Endothelial cell (in vitro differentiated cells): ENCODE measurements at regions not wholly inside any gene's neighbourhood (a gene's known extent, or its start where the extent isn't known, plus 50 kb on each side); places are given as distances from the start of the nearest gene placed in this dataset.

Experiments
- DNase-seq: peaks from one replicate; pipeline ENCODE4 v3.0.0; 2021; ENCODE audit warnings: low spot score
- H3K27ac Mint-ChIP-seq: one replicate; pipeline ENCODE4 v1.8.0; 2021; ENCODE audit warnings: mixed read lengths, inconsistent platforms; ENCODE audit not compliant: unreplicated experiment
- H3K27me3 Mint-ChIP-seq: one replicate; pipeline ENCODE4 v1.8.0; 2021; ENCODE audit warnings: mild to moderate bottlenecking, moderate library complexity, mixed read lengths, inconsistent platforms; ENCODE audit not compliant: unreplicated experiment
- H3K36me3 Mint-ChIP-seq: one replicate; pipeline ENCODE4 v1.8.0; 2021; ENCODE audit warnings: mild to moderate bottlenecking, low read depth, mixed read lengths, inconsistent platforms; ENCODE audit not compliant: unreplicated experiment
- H3K4me1 Mint-ChIP-seq: one replicate; pipeline ENCODE4 v1.8.0; 2021; ENCODE audit warnings: mild to moderate bottlenecking, mixed read lengths, inconsistent platforms; ENCODE audit not compliant: unreplicated experiment
- H3K4me3 Mint-ChIP-seq: one replicate; pipeline ENCODE4 v1.8.0; 2021; ENCODE audit warnings: mild to moderate bottlenecking, mixed read lengths, inconsistent platforms; ENCODE audit not compliant: unreplicated experiment
- H3K9me3 Mint-ChIP-seq: one replicate; pipeline ENCODE4 v1.8.0; 2021; ENCODE audit warnings: mixed read lengths, inconsistent platforms; ENCODE audit not compliant: unreplicated experiment
- CTCF ChIP-seq: fragments of 200-600 bp; sonication (generic); IDR thresholded peaks from one replicate; pipeline ENCODE4 v1.5.0; 2021; ENCODE audit warnings: antibody characterized with exemption; ENCODE audit not compliant: unreplicated experiment

GRCh38 chr13:29978211-29978610 lies 127.8 kb upstream of the UBL3 start:
- peaks cover 3% of the 10 kb centered on the region for H3K9me3 Mint-ChIP-seq

GRCh38 chr13:29977476-29978120 lies 127.2 kb upstream of the UBL3 start:
- no peak for TF ChIP-seq CTCF
- H3K36me3 Mint-ChIP-seq, result peaks cover 2% of the 10 kb centered on the region
- H3K9me3 Mint-ChIP-seq, result peaks cover 3% of the 10 kb centered on the region
- no peak for DNase-seq
- H3K4me3 Mint-ChIP-seq, result no peak overlapping the region
- H3K27ac Mint-ChIP-seq, result no peak overlapping the region
- H3K27me3 Mint-ChIP-seq, result no peaks in the 10 kb centered on the region
- H3K4me1 Mint-ChIP-seq, result no peaks in the 10 kb centered on the region

More at GRCh38 chr13:29978211-29978610, 127.8 kb upstream of the UBL3 start:
- Mint-ChIP-seq H3K36me3 (peaks cover 2% of the 10 kb centered on the region), H3K4me3 (no peak overlapping the region), H3K27ac (no peak overlapping the region), H3K4me1 (no peaks in the 10 kb centered on the region), H3K27me3 (no peaks in the 10 kb centered on the region)
- TF ChIP-seq CTCF, result no peak
- DNase-seq, result no peak

GRCh38 chr13:29976535-29976934 lies 126.1 kb upstream of the UBL3 start:
- H3K27me3 Mint-ChIP-seq, result no peaks in the 10 kb centered on the region
- DNase-seq, result no peak
- no peak overlapping the region for H3K27ac Mint-ChIP-seq
- no peaks in the 10 kb centered on the region for H3K4me1 Mint-ChIP-seq
- H3K36me3 Mint-ChIP-seq, result peaks cover 2% of the 10 kb centered on the region
- TF ChIP-seq CTCF, result no peak
- H3K9me3 Mint-ChIP-seq, result no peaks in the 10 kb centered on the region
- H3K4me3 Mint-ChIP-seq, result no peak overlapping the region

GRCh38 chr13:29975283-29975682 lies 124.9 kb upstream of the UBL3 start:
- DNase-seq, result no peak
- no peaks in the 10 kb centered on the region for H3K27me3 Mint-ChIP-seq
- no peak overlapping the region for H3K27ac Mint-ChIP-seq
- no peaks in the 10 kb centered on the region for H3K4me1 Mint-ChIP-seq
- no peaks in the 10 kb centered on the region for H3K9me3 Mint-ChIP-seq
- H3K4me3 Mint-ChIP-seq, result no peak overlapping the region
- peaks cover 2% of the 10 kb centered on the region for H3K36me3 Mint-ChIP-seq
- no peak for TF ChIP-seq CTCF

- Mint-ChIP-seq H3K36me3 (peaks cover 4% of the 10 kb centered on the region), H3K9me3 (no peaks in the 10 kb centered on the region), H3K4me3 (no peak overlapping the region), H3K27ac (no peak overlapping the region), H3K4me1 (no peaks in the 10 kb centered on the region), H3K27me3 (peaks cover 2% of the 10 kb centered on the region)
- no peak for DNase-seq
- TF ChIP-seq CTCF, result no peak
Observed at GRCh38 chr13:29969286-29969685, 118.9 kb upstream of the UBL3 start.
